C1 segment of cervical spinal cord (tissue), 14 donors: ENCODE measurements at regions not wholly inside any gene's neighbourhood (a gene's known extent, or its start where the extent isn't known, plus 50 kb on each side); places are given as distances from the start of the nearest gene placed in this dataset.

Experiments
- DNase-seq, 14 donors: peaks; one replicate each; lab custom pipeline; 2025; lab: John Stamatoyannopoulos, UW

DNA sequence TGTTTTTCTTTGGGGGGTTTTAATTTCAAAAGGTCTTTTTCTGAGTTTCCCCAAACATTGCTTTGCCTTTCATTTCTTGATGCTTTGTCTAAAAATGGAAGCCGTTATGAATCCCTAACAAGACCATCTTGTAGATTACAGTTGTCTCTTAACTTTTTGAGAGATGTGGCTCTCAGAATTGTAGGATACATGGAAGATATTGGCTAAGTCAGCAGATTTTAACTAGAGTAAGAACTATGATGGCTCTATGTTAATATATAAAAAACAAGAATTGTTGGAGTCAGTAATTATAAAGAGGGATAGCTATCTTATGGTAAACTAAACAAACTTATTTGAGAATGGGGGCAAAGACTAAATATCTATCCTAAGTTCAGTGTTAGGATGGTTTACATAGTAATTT, 96.6 kb upstream of the HS3ST5 start:
- DNase-seq = no peak

DNA sequence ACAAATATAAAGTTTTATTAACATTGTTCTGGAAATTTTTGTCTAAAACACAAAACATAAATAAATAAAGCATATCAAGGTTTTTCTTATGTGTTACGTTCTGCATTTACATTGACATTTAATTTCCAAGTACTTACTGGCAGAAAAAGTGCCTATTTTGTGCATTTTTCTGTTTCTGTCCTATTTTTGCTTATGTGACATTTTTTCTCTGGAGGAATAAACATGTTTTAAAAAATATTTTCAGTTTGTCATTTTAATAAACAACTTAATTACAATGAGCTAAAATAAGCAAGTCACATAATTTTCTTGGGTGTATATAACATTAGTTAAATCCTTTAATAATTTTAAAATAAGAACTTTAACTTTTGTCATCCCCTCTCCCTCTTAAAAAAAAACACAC, 94.4 kb upstream of the HS3ST5 start:
- no peak for DNase-seq

DNA sequence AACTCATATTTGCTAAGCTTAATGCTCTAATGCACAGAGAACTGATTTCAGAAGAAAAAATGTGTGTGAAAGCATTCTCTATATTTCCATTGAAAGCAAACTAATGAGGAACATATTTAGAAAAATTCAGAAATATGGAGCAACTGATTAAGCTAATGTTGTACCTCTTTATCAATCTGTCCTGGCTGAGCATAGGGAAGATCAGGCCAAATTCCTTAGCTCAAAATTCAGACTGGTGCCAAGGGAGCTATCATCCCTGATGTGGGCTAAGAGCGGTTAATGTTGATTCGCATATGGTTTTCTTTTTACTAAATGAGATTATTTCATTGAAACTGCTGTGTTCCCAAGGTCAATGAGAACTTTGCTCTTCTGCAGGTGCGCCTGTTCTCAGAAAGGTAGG, 93.9 kb upstream of the HS3ST5 start:
- DNase-seq = no peak

DNA sequence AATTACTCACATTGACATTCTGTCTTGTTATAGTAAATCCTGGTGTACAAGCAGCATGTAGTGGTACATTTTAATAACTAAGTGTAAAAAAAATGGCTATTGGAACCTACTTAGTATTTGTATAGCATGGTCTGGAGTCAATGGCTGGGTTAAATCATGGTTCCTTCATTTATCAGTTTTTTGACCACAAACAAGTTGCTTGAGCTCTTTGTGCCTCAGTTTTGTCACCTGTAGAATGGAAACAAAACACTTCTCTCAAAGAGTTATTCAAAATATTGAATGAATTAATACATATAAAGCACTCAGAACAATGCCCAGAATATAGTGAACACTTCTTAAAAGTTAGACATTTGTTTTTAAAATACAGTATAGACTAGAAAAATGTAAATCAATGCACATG, 93.2 kb upstream of the HS3ST5 start:
- DNase-seq = no peak

DNA sequence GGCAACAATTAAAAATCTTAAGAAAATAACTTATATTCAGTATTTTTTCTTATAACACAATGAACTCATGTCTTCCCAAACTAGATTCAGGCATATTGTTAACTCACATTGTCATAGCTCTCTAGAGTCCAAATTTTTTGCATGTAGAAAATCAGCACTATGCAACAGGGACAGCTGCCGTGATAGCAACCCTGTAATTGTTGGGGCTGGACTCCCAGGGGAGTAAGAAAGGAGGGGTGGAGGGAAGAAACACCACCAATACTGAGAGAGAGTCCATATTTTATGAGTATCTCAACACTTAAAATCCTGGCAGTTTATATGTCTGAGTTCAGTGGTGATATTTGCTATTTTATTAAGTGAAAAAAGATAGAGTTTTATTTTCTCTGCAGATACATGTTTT, 89.6 kb upstream of the HS3ST5 start:
- no peak for DNase-seq

DNA sequence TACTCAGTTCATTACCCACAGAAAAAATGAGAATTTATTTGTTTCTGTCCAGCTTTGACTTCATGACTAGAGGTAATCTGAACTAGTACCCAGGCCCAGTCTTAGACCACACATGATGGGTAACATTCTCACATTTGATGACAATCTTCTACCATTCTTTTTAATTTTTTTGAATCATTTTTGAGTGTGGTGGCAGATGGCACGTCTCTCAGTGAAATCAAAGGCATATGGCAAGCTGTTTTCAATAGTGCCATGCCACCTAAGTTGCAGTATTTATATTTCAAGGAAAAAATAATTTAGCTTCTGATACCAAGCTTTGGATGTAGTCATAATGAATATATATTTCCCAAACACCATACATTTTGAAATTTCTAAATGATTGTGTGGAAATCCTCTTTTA, 88.8 kb upstream of the HS3ST5 start:
- DNase-seq = no peak

DNA sequence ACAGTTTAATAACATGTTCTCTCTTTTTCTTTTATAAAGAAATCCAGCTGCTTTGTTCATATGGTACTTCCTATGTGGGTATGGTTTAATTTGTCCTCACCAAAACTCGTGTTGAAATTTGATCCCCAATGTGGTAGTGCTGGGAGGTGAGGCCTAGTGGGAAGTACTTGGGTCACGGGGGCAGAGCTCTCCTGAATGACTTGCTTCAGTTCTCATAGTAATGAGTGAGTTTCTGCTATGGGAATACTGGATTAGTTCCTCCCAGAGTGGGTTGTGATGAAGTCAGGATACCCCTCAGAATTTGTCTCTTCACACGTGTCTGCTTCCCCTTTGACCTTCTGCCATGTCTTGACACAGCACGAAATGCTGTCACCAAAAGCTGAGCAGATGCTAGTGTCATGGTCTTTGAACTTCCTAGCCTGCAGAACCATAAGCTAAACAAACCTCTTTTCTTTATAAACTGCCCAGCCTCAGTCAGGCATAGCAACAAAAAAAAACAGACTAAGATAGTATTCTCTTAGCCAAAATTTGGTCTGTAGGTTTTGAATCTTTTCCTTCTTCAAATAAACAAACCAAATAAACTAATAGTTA, 87.8 kb upstream of the HS3ST5 start:
- no peak for DNase-seq

DNA sequence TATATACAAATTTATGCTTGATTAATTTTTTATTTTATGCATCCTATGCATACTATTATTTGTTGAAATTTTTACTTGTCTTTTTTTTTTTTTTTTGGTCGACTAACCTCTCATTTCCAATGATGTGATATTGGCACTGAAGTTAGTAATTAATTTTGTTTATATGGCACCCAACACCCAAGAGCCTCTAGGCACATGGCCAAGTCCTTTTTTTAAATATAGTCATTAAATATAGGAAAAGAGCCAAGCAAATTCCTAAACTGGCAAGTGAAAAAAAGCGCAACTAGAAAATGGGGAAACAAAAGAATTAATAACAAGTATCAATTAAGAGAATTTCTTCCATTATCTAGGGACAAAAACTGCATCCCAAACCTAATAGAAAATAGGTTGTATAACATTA, 85.5 kb upstream of the HS3ST5 start:
- no peak for DNase-seq

DNA sequence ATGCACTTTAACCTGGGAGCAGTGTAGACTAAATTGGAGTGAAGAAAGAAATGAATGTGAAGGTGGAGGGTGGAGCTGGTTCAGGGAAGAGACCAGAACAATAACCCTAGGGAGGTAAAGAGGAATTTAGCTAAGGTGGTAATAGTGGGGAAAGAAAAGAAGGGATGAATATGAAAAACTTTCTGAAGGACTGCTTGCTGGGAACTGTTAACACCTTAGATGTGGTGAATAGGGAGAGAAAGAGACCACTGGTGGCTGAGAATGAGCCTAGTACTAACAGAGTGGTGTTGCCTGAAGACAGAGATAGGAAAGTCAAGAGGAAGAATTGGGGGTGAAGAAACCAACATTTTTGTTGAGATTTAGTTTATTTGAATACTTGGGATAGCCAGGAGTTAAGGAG, 78.4 kb upstream of the HS3ST5 start:
- no peak for DNase-seq

DNA sequence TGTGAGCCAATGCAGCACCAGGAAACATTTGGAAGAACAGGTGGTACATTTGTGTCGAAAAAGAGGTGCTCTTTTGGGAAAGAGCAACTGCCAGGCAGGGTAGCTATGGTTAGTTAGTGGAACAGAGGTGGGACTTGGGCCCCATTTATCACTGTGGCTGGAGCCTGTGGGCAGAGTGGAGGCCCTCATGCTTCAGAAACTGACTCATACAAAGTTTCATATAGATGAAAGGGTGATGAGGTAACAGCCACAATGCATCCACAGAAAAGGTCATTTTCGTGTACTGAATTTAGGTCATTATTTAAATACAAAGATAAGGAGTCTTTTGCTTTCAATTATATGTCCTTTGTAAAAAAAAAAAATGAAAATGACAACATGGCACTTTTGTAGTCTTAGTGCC, 76.4 kb upstream of the HS3ST5 start:
- no peak for DNase-seq

DNA sequence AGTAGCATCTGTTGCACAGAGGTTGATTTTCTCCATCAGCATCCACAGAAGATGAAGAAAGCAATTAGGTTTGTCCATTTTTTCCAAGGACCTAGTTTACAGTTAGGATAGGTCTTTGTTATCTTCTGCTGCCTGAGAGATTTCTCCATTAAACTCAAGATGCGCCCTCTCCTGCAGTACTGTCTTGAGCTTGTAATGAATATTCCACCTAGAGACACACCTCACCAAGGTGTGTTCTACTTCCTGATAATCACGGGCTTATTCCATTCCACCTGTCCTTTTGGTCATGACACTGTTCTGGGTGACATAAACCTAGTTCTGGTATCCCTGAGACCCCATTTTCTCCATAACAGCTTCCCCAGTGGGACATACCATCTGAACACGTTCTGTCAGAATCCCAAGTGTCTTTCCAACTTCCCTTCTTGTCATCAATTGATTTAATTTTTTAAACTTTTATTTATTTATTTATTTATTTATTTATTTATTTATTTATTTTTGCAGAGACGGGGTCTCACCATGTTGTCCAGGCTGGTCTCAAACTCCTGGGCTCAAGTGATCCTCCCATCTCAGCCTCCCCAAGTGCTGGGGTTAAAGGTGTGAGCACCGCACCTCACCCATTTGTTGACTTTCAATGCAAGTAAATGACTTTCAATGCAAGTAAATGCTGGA, 75.6 kb upstream of the HS3ST5 start:
- DNase-seq = no peak

DNA sequence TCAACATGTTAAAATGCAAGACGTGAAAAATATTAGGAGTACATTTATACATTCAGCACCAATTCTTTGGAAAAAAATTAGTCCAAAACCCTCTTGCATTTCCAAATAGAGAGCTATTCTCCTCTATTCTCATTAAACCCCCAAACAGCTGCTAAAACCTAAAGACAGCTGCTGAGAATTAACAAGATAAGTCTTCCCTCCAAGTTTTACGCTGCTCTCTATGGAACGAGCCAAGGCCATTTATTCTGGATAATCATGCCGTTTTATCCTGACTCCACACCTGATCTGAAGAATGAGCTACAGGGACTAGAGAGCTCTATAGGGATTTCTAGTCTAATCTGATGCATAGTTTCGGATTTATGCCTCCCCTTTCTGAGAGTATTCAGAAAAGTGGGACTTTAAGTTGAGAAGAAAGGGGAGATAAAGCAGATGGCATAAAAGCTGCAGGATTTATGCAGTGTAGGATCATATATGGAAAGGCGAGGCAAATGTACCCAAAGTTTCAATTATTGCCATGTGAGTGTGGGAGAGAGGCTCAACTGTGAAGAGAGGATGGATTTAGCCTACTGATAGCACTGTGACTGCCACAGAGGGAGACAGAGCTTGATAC, 64.7 kb upstream of the HS3ST5 start:
- DNase-seq = no peak

DNA sequence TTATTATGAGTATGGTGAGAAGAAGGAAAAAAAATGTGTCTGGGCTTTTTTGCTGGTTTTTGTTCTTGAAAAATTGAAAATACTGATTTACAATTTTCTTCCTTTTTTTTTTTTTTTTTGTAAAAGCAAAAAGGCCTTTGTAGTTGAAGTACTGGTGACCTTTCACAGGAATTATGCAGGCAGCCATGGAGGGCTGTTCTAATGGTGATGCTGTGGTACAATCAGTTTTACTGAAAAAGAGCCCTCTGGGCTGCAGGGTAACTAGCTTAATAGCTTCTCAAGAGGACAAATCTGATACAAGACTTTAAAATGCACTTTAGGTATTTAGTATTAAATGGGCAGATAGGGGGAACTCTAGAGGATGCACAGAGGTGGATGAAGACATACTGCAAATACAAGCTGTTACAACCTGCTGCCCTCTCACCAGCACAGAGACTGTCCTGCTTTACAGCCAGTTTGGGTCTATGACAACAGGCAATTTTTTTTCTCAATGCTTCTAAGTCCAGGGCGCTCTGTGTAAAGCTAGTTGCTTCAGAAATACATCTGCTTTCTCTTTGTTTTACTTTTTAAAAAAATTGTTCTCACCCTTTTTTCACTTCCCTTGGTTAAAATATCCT, 61.6 kb upstream of the HS3ST5 start:
- no peak for DNase-seq

DNA sequence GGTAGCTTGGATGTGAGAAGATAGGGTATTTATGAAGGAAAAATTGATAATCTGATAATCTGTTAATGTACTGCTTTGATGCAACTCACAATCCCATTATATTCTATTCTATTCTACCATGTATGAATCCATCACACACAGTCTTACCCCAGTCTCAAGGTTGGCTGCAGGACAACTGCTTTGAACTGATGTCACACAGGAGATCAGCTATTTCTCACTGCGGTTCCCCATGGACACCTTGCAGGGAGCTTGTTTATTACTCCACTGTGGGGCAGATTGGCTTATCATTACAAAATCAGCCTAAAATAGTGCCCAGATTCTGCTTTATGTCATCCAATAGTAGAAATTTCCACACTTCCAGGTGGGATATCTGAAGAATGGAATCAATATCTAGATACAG, 61.0 kb upstream of the HS3ST5 start:
- DNase-seq = no peak

DNA sequence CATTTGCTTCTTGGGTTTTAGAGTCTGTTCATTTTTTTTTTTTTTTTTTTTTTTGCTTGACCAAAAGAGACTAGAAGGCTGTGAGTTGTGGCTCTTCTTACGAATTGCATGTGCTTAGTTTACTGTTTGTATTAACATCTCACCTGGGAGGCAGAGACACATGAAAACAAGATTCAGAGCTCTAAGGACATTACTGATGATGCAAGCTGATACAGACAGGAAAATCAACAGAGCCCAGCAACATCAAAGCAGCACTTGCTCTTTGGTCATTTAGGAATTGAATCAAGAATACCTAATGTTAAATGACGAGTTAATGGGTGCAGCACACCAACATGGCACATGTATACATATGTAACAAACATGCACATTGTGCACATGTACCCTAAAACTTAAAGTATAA, 55.7 kb upstream of the HS3ST5 start:
- no peak for DNase-seq
